Uterus (tissue), 2 donors: ENCODE measurements at regions not wholly inside any gene's neighbourhood (a gene's known extent, or its start where the extent isn't known, plus 50 kb on each side); places are given as distances from the start of the nearest gene placed in this dataset.

ENCODE experiments used
- CTCF ChIP-seq, 4 experiments: fragments of 200-600 bp in 2 of 4; fragments of 450-650 bp in 2 of 4; sonication (generic) in 2 of 4; IDR thresholded peaks; one replicate each; pipeline ENCODE4 v1.5.1; 2016 to 2019; ENCODE audit warnings: antibody characterized with exemption in 4 of 4, mild to moderate bottlenecking in 2 of 4, moderate library complexity in 1 of 4
- POLR2A ChIP-seq, 2 donors: fragments of 450-650 bp; IDR thresholded peaks; one replicate each; pipeline ENCODE4 v1.6.1; 2016; ENCODE audit warnings: antibody characterized with exemption in 2 of 2, mild to moderate bottlenecking in 1 of 2, moderate library complexity in 1 of 2

- no peak for TF ChIP-seq CTCF (IDR thresholded peaks at IDR 0.05)
- no peak for TF ChIP-seq POLR2A (IDR thresholded peaks at IDR 0.05)
Observed at GRCh38 chr2:116879650-116880160, 934.8 kb upstream of the DDX18 start.
